Activated CD4-positive, alpha-beta memory T cell treated with anti-CD3 and anti-CD28 coated beads, Interleukin-2, amount 10 ng/mL, durations not matched to agents 7 days and 5 days (primary cell): ENCODE measurements at regions not wholly inside any gene's neighbourhood (a gene's known extent, or its start where the extent isn't known, plus 50 kb on each side); places are given as distances from the start of the nearest gene placed in this dataset.

Experiments
- CTCF ChIA-PET: fragments of 350-600 bp; sonication (Branson Sonifier 250); formaldehyde crosslinking; loops from one replicate; lab custom pipeline; 2021; ENCODE audit warnings: antibody characterized with exemption, inconsistent platforms; lab: Charles Lee
- POLR2A ChIA-PET: fragments of 350-600 bp; sonication (Branson Sonifier 250); formaldehyde crosslinking; loops from one replicate; lab custom pipeline; 2021; ENCODE audit warnings: antibody characterized with exemption; lab: Charles Lee
- DNase-seq: peaks from one replicate; pipeline ENCODE4 v3.0.0-alpha.2; 2020
- H3K27ac Mint-ChIP-seq: one replicate; pipeline ENCODE4 v1.8.0; 2021; ENCODE audit warnings: mild to moderate bottlenecking, mixed read lengths
- H3K27me3 Mint-ChIP-seq: one replicate; pipeline ENCODE4 v1.8.0; 2021; ENCODE audit warnings: mixed read lengths
- H3K36me3 Mint-ChIP-seq: one replicate; pipeline ENCODE4 v1.8.0; 2021; ENCODE audit warnings: low read depth, mixed read lengths
- H3K4me1 Mint-ChIP-seq: one replicate; pipeline ENCODE4 v1.8.0; 2021; ENCODE audit warnings: mixed read lengths
- H3K4me3 Mint-ChIP-seq: one replicate; pipeline ENCODE4 v1.8.0; 2021; ENCODE audit warnings: mild to moderate bottlenecking, mixed read lengths
- H3K9me3 Mint-ChIP-seq: one replicate; pipeline ENCODE4 v1.8.0; 2021; ENCODE audit warnings: mixed read lengths

DNA sequence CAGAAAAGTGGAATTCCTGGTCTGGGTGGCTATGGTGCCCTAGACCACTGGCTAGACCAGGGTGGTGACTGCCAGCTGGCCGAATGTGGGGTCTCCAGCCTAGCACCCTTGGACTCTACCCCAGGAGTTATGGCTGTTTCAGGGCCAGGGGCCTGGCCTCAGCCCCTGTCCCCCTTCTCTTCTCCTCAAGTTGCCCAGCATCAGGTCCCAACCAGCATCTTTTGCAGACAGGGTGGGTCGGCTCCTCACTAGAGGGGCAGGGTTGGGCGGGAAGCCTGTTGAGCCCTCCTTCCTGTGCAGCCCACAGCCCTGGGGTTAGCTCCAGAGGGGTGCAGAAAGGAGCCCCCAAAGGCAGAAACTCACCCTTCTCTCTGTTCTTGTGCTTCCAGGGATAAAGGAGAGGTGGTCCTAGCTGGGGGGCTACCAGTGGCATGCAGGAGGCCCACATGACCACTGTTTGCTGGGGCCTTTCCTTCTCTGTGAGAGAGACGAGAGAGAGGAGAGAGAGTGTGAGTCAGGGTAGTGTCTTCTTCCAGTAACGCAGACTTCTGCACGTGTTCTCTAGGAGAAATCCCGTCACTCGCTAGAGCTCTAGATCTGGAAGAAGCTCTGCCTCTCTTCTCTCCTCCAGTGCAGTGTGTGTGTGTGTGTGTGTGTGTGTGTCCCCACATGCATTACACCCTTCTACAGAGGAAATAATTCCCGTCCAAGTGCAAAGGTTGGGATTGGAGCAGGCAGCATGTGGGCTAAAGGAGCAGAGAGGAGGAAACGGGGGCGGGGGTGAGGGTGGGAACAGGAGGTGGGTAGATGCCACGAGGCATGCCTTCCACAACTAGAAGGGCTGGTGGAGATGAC is 209.4 kb downstream of the SEC14L1 start:
- ChIA-PET CTCF (no interaction called here), POLR2A (no interaction called here)
- peaks cover 3% of the 10 kb centered on the region for H3K36me3 Mint-ChIP-seq
- no peak for DNase-seq
- H3K4me3 Mint-ChIP-seq = no peak overlapping the region
- peaks cover 26% of the 10 kb centered on the region for H3K4me1 Mint-ChIP-seq
- H3K27ac Mint-ChIP-seq = no peak overlapping the region
- H3K9me3 Mint-ChIP-seq = no peaks in the 10 kb centered on the region
- no peaks in the 10 kb centered on the region for H3K27me3 Mint-ChIP-seq

GRCh38 chr17:77352441-77352840 is 211.7 kb downstream of the SEC14L1 start:
- H3K9me3 Mint-ChIP-seq = no peaks in the 10 kb centered on the region
- DNase-seq = no peak
- CTCF ChIA-PET = no interaction called here
- peaks cover under 1% of the 10 kb centered on the region for H3K27me3 Mint-ChIP-seq
- H3K4me1 Mint-ChIP-seq = peaks cover 16% of the 10 kb centered on the region
- no peak overlapping the region for H3K27ac Mint-ChIP-seq
- POLR2A ChIA-PET = no interaction called here
- H3K4me3 Mint-ChIP-seq = no peak overlapping the region
- no peaks in the 10 kb centered on the region for H3K36me3 Mint-ChIP-seq

DNA sequence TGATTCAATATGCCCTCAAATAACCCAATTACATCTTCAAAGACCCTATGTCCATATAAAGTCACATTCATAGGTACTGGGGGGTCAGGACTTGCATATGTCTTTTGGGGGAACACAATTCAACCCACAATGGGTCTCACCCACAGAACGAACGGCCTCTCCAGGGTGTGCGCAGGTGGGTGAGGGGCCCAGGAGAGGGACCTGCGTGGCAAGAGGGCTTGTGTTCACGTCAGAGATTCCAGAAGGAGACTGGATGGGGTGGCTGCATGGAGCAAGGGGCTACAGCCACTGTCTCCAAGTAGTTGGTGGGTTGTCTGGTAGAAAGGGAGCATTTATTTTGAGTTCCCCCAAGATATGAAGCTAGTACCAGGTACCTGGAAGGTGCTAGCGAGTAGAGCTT is 212.2 kb downstream of the SEC14L1 start:
- ChIA-PET POLR2A (interaction anchor here (0.8 kb wide), 1 partner anchor 21 kb away, joined by 3 read pairs; no protein-coding TSS in a partner anchor), CTCF (interaction anchor here (1.5 to 1.6 kb wide), 2 partner anchors 22 to 77 kb away, joined by 3 read pairs; no protein-coding TSS in a partner anchor)
- no peak overlapping the region for H3K4me3 Mint-ChIP-seq
- no peaks in the 10 kb centered on the region for H3K36me3 Mint-ChIP-seq
- no peak for DNase-seq
- peaks cover 15% of the 10 kb centered on the region for H3K4me1 Mint-ChIP-seq
- H3K9me3 Mint-ChIP-seq = no peaks in the 10 kb centered on the region
- H3K27ac Mint-ChIP-seq = no peak overlapping the region
- H3K27me3 Mint-ChIP-seq = peaks cover 3% of the 10 kb centered on the region

DNA sequence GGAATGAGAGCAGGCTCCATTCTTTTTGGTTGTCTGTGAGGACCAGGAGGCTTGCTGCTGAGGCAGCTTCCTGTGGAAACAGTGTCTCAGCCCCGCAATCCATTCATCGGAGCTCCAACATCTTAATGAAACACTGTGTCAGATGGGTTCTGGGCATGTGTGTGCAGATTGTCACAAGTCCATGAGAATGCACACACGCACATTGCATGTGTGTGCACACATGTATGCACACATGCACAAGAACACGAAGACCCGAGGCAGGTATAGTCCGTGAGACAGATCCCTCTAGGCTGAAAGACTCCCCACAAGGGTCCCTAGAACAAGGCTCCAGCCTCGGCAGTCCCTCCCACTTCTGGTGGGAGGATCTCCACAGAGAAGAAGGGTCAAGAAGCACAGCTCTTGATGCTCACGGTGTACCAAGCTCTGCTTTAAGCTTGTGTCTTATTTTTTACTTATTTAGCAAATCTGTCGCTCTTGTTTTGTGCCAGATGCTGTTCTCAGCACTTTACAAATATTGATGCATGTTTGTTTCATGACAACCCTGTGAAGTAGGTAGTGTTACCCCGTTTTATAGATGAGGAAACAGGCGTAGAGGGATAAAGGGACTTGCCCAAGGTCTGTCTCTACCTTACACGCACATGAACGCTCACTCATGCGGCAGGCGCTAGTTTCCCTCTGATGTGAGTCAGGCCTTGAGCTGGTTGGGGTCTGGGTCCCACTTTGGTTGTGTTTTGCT is 213.1 kb downstream of the SEC14L1 start:
- POLR2A ChIA-PET = interaction anchor here (0.8 to 0.9 kb wide), 2 partner anchors 8 to 22 kb away, joined by 3 read pairs; no protein-coding TSS in a partner anchor
- no peaks in the 10 kb centered on the region for H3K9me3 Mint-ChIP-seq
- no peak overlapping the region for H3K27ac Mint-ChIP-seq
- peaks cover 15% of the 10 kb centered on the region for H3K4me1 Mint-ChIP-seq
- H3K27me3 Mint-ChIP-seq = peaks cover 3% of the 10 kb centered on the region
- DNase-seq = no peak
- CTCF ChIA-PET = interaction anchor here (1.4 to 1.6 kb wide), 3 partner anchors 11 to 76 kb away, joined by 3 read pairs; no protein-coding TSS in a partner anchor
- no peaks in the 10 kb centered on the region for H3K36me3 Mint-ChIP-seq
- no peak overlapping the region for H3K4me3 Mint-ChIP-seq

GRCh38 chr17:77354420-77354669 is 213.6 kb downstream of the SEC14L1 start:
- H3K4me3 Mint-ChIP-seq = no peak overlapping the region
- H3K27ac Mint-ChIP-seq = no peak overlapping the region
- peaks cover 3% of the 10 kb centered on the region for H3K27me3 Mint-ChIP-seq
- POLR2A ChIA-PET = interaction anchor here (0.9 kb wide), 1 partner anchor 9 kb away, joined by 3 read pairs; no protein-coding TSS in a partner anchor
- no peak for DNase-seq
- CTCF ChIA-PET = interaction anchor here (1.4 to 1.6 kb wide), 2 partner anchors 11 to 75 kb away, joined by 3 read pairs; no protein-coding TSS in a partner anchor
- no peaks in the 10 kb centered on the region for H3K9me3 Mint-ChIP-seq
- H3K4me1 Mint-ChIP-seq = peaks cover 15% of the 10 kb centered on the region
- no peaks in the 10 kb centered on the region for H3K36me3 Mint-ChIP-seq

DNA sequence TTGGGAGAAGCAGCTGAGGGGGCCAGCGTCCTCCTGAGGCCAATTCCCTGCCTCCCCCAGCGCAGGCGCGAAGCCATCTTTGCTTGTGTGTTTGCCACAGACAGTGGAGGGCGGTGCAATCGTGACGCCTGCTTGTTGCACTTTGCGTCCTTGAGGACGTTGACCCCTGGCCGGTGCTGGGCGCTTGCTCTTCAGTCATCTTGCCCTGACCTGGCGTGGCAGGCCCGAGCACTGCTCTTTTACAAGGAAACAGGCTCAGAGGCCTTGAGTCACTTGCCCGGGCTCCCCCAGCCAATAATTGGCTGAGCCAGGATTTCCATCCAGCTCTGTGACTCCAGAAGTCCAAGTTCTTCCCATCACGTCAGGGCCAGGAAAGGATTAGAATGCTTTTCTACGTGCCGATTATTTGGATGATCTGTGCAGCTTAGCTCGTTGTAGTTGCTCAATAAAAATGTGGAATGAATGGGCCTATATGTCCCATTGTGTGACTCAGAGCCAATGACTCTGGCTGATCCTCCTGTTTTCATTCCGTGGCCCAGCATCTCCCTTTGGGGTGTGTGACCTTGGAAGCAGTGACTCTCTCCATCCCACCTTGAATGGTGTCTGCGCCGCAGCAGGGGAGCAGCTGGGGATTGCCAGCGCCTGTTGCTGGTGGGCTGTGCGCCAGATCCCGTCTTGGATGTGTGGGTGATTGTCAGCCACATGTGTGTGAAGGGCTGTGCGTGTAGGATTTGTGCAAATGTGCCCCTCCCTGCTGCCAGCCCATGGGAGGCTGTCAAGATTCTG is 214.1 kb downstream of the SEC14L1 start:
- POLR2A ChIA-PET = interaction anchor here (0.9 to 2.2 kb wide), 2 partner anchors 9 to 23 kb away, joined by 3 to 5 read pairs; no protein-coding TSS in a partner anchor
- Mint-ChIP-seq H3K4me1 (peaks cover 15% of the 10 kb centered on the region), H3K27ac (no peak overlapping the region), H3K36me3 (no peaks in the 10 kb centered on the region), H3K9me3 (no peaks in the 10 kb centered on the region), H3K27me3 (peaks cover 3% of the 10 kb centered on the region), H3K4me3 (no peak overlapping the region)
- CTCF ChIA-PET = interaction anchor here (1.4 to 1.6 kb wide), 2 partner anchors 12 to 75 kb away, joined by 3 read pairs; no protein-coding TSS in a partner anchor
- no peak for DNase-seq

DNA sequence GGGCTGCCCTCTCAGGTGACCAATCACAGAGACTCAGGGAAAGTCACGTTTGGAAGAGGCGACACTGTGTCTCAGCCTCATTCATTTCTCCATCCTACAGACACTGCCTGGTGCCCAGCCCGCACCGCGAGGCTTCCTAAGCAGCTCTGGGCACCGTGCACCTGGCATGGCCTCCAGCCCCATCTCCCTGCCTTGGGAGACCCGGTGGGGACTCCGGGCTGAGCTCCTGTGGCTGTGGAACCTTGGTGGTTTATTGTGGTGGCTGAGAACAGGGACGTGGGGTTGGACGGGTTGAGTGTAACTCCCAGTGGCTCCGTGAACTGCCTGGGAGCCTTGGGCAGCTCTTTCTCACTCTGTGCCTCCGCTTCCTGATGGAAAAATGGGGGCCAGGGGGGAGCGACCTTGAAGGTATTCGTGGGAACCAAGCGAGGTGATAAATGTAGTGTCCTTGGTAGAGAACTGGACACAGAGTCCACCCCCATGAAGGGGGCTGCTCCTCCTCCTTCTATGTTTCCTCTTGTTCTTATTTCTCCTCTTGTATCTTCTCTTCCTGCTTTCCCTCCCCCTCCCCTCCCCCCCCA is 215.4 kb downstream of the SEC14L1 start:
- Mint-ChIP-seq H3K27me3 (peaks cover 3% of the 10 kb centered on the region), H3K4me1 (peaks cover 7% of the 10 kb centered on the region), H3K27ac (no peak overlapping the region), H3K36me3 (no peaks in the 10 kb centered on the region), H3K9me3 (no peaks in the 10 kb centered on the region), H3K4me3 (no peak overlapping the region)
- CTCF ChIA-PET = no interaction called here
- DNase-seq = no peak
- POLR2A ChIA-PET = interaction anchor here (0.7 to 3.0 kb wide), 4 partner anchors 11 to 122 kb away, joined by 3 to 9 read pairs (median 4); no protein-coding TSS in a partner anchor

- H3K27ac Mint-ChIP-seq = no peak overlapping the region
- ChIA-PET CTCF (no interaction called here), POLR2A (interaction anchor here (1.1 to 3.0 kb wide), 4 partner anchors 10 to 121 kb away, joined by 3 to 9 read pairs (median 4); no protein-coding TSS in a partner anchor)
- no peak for DNase-seq
- no peak overlapping the region for H3K4me3 Mint-ChIP-seq
- H3K9me3 Mint-ChIP-seq = no peaks in the 10 kb centered on the region
- H3K27me3 Mint-ChIP-seq = peaks cover 3% of the 10 kb centered on the region
- H3K36me3 Mint-ChIP-seq = no peaks in the 10 kb centered on the region
- H3K4me1 Mint-ChIP-seq = peaks cover 3% of the 10 kb centered on the region
These were observed 216.0 kb downstream of the SEC14L1 start for GRCh38 chr17:77356690-77357201.

GRCh38 chr17:77358801-77359200 is 218.0 kb downstream of the SEC14L1 start:
- no peak for DNase-seq
- Mint-ChIP-seq H3K4me1 (peaks cover 5% of the 10 kb centered on the region), H3K27ac (no peak overlapping the region), H3K36me3 (no peaks in the 10 kb centered on the region), H3K4me3 (no peak overlapping the region), H3K27me3 (peaks cover 3% of the 10 kb centered on the region), H3K9me3 (no peaks in the 10 kb centered on the region)
- ChIA-PET POLR2A (interaction anchor here (0.7 to 3.0 kb wide), 4 partner anchors 8 to 16 kb away, joined by 3 to 9 read pairs (median 5); no protein-coding TSS in a partner anchor), CTCF (interaction anchor here (1.9 to 2.0 kb wide), 2 partner anchors 16 to 17 kb away, joined by 4 read pairs; no protein-coding TSS in a partner anchor)

- Mint-ChIP-seq H3K9me3 (no peaks in the 10 kb centered on the region), H3K27ac (no peak overlapping the region), H3K4me3 (no peak overlapping the region), H3K4me1 (peaks cover 9% of the 10 kb centered on the region), H3K36me3 (no peaks in the 10 kb centered on the region), H3K27me3 (peaks cover 8% of the 10 kb centered on the region)
- ChIA-PET POLR2A (interaction anchor here (0.7 to 3.0 kb wide), 4 partner anchors 8 to 16 kb away, joined by 3 to 9 read pairs (median 5); no protein-coding TSS in a partner anchor), CTCF (interaction anchor here (0.9 to 2.0 kb wide), 4 partner anchors 15 to 41 kb away, joined by 3 to 8 read pairs (median 4); no protein-coding TSS in a partner anchor)
- no peak for DNase-seq
These were observed 218.5 kb downstream of the SEC14L1 start for GRCh38 chr17:77359236-77359635.

DNA sequence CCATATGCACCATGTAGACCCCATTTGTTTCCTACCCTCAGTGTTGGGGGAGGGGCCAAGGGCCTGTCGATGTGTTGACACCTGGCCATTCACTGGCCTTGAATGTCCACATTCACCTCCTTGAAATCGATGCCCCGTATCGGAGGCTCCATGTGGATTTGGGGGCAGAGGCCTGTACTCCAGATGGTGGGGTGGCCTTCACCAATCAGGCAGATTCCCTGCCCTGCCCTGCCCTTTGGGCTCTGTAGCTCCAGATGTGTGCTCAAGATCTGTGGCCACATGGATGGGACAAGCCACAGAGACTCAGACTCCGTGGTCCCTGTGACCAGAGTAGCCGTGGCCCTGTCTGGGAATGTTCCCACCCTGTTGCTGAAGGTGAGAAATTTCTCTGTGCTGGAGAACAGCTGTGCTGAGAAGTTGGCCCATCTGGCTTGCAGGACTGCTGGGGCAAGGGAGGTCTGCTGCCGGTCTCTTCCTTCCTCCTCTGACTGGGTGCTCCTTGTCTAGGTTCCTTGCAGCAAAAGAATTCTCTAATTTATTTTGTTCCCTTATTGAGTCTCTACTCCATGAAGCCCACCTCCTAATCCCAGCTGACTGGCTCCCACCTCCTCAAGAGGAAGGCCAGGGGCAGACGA is 221.3 kb downstream of the SEC14L1 start:
- Mint-ChIP-seq H3K4me1 (peaks cover 31% of the 10 kb centered on the region), H3K9me3 (no peaks in the 10 kb centered on the region), H3K27me3 (peaks cover 20% of the 10 kb centered on the region), H3K27ac (no peak overlapping the region), H3K4me3 (no peak overlapping the region), H3K36me3 (no peaks in the 10 kb centered on the region)
- DNase-seq = no peak
- CTCF ChIA-PET = interaction anchor here (0.7 to 1.3 kb wide), 3 partner anchors 9 to 68 kb away, joined by 3 read pairs; no protein-coding TSS in a partner anchor
- POLR2A ChIA-PET = interaction anchor here (1.6 kb wide), 1 partner anchor 29 kb away, joined by 6 read pairs; no protein-coding TSS in a partner anchor
